Pulmonary artery endothelial cell (primary cell): ENCODE measurements at regions not wholly inside any gene's neighbourhood (a gene's known extent, or its start where the extent isn't known, plus 50 kb on each side); places are given as distances from the start of the nearest gene placed in this dataset.
"Not testable (repeated sequence)": the region's sequence is repeated elsewhere in the genome, so short reads cannot be mapped to it uniquely, and the experiment has no call there.

Experiments
- DNase-seq: peaks from one replicate; pipeline ENCODE4 v3.0.0-alpha.2; 2011; ENCODE audit warnings: low read depth, low spot score

- DNase-seq, result peak; percentile 33
These were observed 62.0 kb upstream of the LMNTD1 start for GRCh38 chr12:25615119-25615518.

GRCh38 chr12:25616286-25616685 is 63.2 kb upstream of the LMNTD1 start:
- no peak for DNase-seq

GRCh38 chr12:25617991-25618390 is 64.9 kb upstream of the LMNTD1 start:
- no peak for DNase-seq

GRCh38 chr12:25623816-25624215 is 70.7 kb upstream of the LMNTD1 start:
- no peak for DNase-seq

GRCh38 chr12:25625146-25625545 is 72.1 kb upstream of the LMNTD1 start:
- DNase-seq, result no peak

- no peak for DNase-seq
These were observed 76.3 kb upstream of the LMNTD1 start for GRCh38 chr12:25629341-25629740.

- DNase-seq, result not testable (repeated sequence)
These were observed 77.8 kb upstream of the LMNTD1 start for GRCh38 chr12:25630735-25631515.

GRCh38 chr12:25633149-25633548 is 80.1 kb upstream of the LMNTD1 start:
- not testable (repeated sequence) for DNase-seq

- no peak for DNase-seq
These were observed 84.7 kb upstream of the LMNTD1 start for GRCh38 chr12:25637752-25638151.

GRCh38 chr12:25639406-25639805 is 86.3 kb upstream of the LMNTD1 start:
- DNase-seq, result no peak

- no peak for DNase-seq
These were observed 91.9 kb upstream of the LMNTD1 start for GRCh38 chr12:25644979-25645378.

GRCh38 chr12:25645427-25645826 is 92.3 kb upstream of the LMNTD1 start:
- DNase-seq, result no peak

- no peak for DNase-seq
These were observed 98.8 kb upstream of the LMNTD1 start for GRCh38 chr12:25651931-25652330.

GRCh38 chr12:25652371-25652770 is 99.3 kb upstream of the LMNTD1 start:
- DNase-seq, result no peak

GRCh38 chr12:25653487-25654175 is 100.5 kb upstream of the LMNTD1 start:
- peak; percentile 29 for DNase-seq

GRCh38 chr12:25655702-25656101 is 102.6 kb upstream of the LMNTD1 start:
- DNase-seq, result no peak

GRCh38 chr12:25659621-25660020 is 106.5 kb upstream of the LMNTD1 start:
- no peak for DNase-seq

GRCh38 chr12:25670076-25671055 is 117.3 kb upstream of the LMNTD1 start:
- no peak for DNase-seq

- no peak for DNase-seq
These were observed 122.7 kb upstream of the LMNTD1 start for GRCh38 chr12:25675808-25676207.

GRCh38 chr12:25677232-25677937 is 124.3 kb upstream of the LMNTD1 start:
- DNase-seq, result no peak

- DNase-seq, result no peak
These were observed 128.5 kb upstream of the LMNTD1 start for GRCh38 chr12:25681580-25681979.
